UCSD-AML1 (cell line): ENCODE measurements at regions not wholly inside any gene's neighbourhood (a gene's known extent, or its start where the extent isn't known, plus 50 kb on each side); places are given as distances from the start of the nearest gene placed in this dataset.

Source experiments
- DNase-seq: peaks from one replicate; lab custom pipeline; 2025; ENCODE audit not compliant: unreplicated experiment; lab: John Stamatoyannopoulos, UW

- no peak for DNase-seq
These were observed 150.4 kb upstream of the GAREM1 start for GRCh38 chr18:32621034-32621433.

- DNase-seq: no peak
These were observed 147.9 kb upstream of the GAREM1 start for GRCh38 chr18:32618546-32618945.

GRCh38 chr18:32613821-32614220 lies 143.1 kb upstream of the GAREM1 start:
- no peak for DNase-seq

GRCh38 chr18:32612651-32613050 lies 142.0 kb upstream of the GAREM1 start:
- DNase-seq: no peak

DNA sequence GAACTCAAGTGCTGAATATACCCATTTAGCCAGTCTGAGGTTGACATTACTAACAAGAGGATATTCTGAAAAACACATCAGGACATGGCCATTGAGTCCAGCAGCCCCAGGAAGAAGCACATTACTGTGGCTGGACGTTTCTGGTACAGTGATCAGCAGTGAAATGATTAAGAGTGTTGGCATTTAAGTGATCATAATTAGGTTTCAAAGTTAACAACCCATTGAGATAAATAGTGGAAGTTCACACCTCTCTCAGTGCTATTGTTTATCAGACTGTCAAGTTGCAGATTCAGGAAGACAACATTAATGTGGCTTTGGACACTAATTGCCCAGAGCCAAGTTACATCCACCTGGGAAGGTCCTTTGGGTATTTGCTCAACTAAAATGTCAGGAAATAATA lies 139.5 kb upstream of the GAREM1 start:
- no peak for DNase-seq

- no peak for DNase-seq
These were observed 137.1 kb upstream of the GAREM1 start for GRCh38 chr18:32607816-32608215.

DNA sequence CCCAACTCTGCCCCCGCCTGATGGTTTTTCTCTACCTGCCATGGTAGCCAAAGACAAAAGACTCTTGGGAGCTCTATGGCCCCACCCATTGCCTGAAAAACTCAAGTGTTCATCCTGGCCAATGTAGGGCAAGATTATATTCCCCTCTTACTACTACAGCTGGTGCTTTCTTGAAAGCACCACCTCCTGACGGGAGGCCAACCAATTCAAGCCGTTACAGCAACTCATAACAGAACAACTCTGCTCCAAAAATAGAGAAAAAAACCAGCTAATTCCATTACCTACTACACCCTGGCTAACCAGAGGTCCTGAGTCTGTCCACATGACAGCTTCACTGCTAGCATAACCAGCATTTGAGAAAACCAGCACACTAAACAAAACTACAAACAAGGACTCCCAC lies 127.5 kb upstream of the GAREM1 start:
- no peak for DNase-seq

- no peak for DNase-seq
These were observed 125.8 kb upstream of the GAREM1 start for GRCh38 chr18:32596501-32596900.

- no peak for DNase-seq
These were observed 125.2 kb upstream of the GAREM1 start for GRCh38 chr18:32595832-32596231.

GRCh38 chr18:32588191-32588590 lies 117.5 kb upstream of the GAREM1 start:
- DNase-seq: no peak

- no peak for DNase-seq
These were observed 112.7 kb upstream of the GAREM1 start for GRCh38 chr18:32583431-32583830.

GRCh38 chr18:32582455-32582854 lies 111.8 kb upstream of the GAREM1 start:
- DNase-seq: no peak

- no peak for DNase-seq
These were observed 106.9 kb upstream of the GAREM1 start for GRCh38 chr18:32577561-32577960.

- DNase-seq: no peak
These were observed 105.7 kb upstream of the GAREM1 start for GRCh38 chr18:32576296-32576916.

DNA sequence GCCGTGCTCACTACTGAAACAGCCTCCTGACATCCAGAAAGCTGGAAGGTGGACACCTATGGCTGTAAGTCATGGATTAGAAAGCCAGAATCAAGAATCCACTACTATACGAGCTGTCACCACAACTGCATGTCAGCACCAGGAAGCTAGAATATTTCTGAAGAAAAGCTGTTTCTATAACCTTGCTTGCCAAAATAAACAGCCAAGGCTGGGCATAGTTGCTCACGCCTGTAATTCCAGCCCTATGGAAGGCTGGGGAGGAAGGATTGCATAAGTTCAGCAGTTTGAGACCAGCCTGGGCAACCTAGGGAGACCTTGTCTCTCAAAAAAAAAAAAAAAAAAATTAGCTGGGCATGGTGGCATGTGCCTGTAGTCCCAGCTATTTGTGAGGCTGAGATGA lies 96.3 kb upstream of the GAREM1 start:
- no peak for DNase-seq

- DNase-seq: no peak
These were observed 83.1 kb upstream of the GAREM1 start for GRCh38 chr18:32553640-32554365.

DNA sequence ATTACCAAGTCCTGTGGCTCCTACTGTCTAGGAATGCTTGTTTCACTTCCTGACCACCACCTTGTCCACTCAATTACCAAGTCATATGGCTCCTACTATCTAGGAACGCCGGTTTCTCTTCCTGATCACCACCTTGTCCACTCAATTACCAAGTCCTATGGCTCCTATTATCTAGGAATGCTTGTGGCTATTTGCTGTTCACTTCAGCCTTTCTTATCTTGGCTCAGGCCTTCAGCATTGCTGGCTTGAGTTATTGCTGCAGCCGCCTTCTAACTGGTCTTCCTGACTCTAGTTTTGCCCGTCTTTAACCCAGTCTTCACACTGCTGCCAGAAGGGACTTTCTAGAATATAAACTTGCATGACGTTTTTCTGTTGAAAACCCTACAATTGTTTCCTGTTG lies 82.5 kb upstream of the GAREM1 start:
- DNase-seq: no peak

GRCh38 chr18:32552421-32553030 lies 81.8 kb upstream of the GAREM1 start:
- DNase-seq: peak; percentile 9

DNA sequence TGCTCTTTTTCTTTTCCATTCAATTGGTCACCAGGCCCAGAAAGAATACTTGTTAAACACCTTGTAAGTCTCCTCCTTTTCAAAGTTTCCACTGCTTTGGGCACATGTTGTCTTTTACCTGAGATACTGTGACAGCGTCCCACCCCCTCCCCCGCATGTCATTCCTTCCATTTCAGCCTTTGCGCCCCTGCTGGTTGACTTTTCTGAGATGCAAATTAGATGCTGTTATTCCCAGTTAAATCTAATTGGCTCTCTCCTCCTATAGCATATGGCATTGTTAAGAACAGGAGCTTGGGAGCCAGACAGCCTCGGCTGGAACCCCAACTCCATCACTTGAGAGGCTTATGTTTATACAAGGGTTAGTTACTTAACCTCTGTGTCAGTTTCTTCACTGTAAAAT lies 80.3 kb upstream of the GAREM1 start:
- DNase-seq: no peak

DNA sequence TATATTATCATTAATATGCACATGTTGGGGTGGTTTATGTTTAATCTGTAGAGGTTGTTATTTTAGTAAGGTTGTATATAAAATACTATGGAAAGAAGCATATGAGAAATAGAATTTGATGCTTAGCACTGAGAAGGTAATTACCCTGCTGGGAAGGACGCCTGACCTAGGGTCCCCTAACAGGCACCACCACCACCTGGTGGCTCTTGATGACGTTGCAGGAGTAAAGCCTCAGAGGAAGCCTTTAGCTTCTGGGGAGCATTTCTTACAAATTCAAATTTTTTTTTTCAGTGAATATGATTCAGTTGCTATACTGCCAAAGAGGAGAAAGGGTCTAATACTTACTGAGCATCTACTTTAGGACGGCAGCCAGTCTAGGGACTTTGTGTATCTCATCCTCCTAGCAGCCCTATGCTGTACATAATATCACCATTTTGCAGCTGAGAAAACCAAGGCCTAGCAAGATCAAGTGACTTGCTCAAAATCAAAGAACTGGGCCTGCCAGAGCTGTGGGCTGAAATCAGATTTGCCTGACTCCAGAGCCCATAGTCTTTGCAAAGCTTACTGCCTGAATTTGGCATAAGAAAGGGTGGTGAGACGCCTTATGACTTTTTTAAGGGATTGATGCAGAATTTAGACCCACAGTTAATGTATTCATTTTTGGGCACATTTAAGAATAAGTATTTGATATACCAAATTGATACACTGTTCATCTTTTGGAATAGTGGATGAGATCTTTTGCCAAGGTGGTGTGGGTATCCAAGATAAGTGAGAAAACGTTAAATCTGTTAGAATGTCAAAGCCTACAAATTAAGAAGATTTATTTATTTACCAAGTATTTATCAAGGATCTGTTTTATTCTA lies 78.8 kb upstream of the GAREM1 start:
- DNase-seq: peak; percentile 31

DNA sequence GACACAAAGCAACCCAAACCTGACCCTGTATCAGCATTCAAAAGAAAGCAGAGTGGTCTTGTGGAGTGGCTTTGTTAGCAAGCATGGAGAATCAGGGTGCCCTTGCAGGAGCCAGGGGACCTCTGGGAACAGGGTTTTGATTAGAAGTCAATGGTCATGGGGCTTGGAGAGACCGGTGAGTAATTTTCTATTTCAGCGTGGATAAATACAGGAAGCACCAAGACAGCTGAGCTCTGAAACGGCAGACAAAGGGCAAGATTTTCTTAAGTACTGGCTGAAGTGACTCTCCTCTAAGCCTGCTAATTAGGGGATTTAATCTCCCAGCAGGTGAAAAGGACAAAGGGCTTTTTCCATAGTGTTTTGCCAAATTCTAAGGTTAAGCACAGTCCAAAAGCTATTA lies 78.0 kb upstream of the GAREM1 start:
- no peak for DNase-seq

DNA sequence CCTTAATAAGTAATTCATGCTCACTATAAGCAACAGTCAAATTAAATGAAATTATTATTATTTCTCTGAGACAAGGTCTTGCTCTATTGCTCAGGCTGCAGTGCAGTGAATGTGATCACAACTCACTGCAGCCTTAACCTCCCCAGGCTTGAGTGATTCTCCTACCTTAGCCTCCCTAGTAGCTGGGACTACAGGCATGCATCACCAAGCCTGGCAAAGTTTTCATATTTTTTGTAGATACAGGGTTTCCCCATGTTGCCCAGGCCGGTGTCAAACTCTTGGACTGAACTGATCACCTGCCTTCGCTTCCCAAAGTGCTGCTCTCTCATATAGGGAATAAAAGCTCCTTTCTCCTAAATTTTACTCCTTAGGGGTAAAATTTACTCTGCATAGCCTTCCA lies 74.9 kb upstream of the GAREM1 start:
- no peak for DNase-seq
